PFSK-1 (cell line): ENCODE measurements at regions not wholly inside any gene's neighbourhood (a gene's known extent, or its start where the extent isn't known, plus 50 kb on each side); places are given as distances from the start of the nearest gene placed in this dataset.

ENCODE experiments used
- POLR2AphosphoS5 ChIP-seq: IDR thresholded peaks from 2 replicates; pipeline ENCODE4 v1.6.1; 2012; ENCODE audit warnings: low read depth, mild to moderate bottlenecking, control low read depth, low read length, moderate library complexity
- REST ChIP-seq, 2 experiments: IDR thresholded peaks; 2 replicates each; pipeline versions ENCODE4 v1.6.1 to v1.8.0; 2011 to 2012; ENCODE audit warnings: low read depth in 2 of 2, low read length in 2 of 2, control low read depth in 1 of 2, inconsistent platforms in 1 of 2, mild to moderate bottlenecking in 1 of 2, moderate library complexity in 1 of 2; ENCODE audit not compliant: insufficient read depth in 1 of 2
- TAF1 ChIP-seq: IDR thresholded peaks from 2 replicates; pipeline ENCODE4 v1.6.1; 2012; ENCODE audit warnings: low read length, control low read depth, borderline replicate concordance; ENCODE audit not compliant: insufficient read depth

GRCh38 chr7:106602062-106602461 lies 58.9 kb downstream of the CCDC71L start:
- no peak for TF ChIP-seq TAF1
- TF ChIP-seq POLR2AphosphoS5, result no peak
- no peak for TF ChIP-seq REST (IDR thresholded peaks at IDR 0.05; ENCODE audit: insufficient read depth in 1 of 2, low read depth in 2 of 2, low read length in 2 of 2)
